ENCODE measurements at regions not wholly inside any gene's neighbourhood (a gene's known extent, or its start where the extent isn't known, plus 50 kb on each side); places are given as distances from the start of the nearest gene placed in this dataset.

DNA sequence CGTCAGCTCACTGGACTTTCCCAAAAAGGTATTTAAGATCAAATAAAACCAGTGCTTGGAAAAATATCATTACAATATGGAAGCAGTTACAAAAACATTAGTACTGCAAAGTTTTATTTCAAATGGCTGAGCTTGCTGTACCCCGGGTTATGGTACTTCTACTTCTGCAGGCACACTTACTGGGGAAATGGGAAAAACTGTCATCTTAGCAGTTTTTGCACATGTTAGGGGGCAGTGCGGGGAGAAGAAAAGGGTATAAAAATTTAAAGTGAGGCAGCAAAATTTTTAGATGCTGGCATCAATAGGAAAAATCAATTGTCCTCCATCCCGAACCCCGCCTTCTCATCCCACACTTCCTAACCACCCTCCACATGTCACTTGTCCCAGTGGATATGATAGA is 133.4 kb downstream of the ATG4C start:
- no peak for DNase-seq

DNA sequence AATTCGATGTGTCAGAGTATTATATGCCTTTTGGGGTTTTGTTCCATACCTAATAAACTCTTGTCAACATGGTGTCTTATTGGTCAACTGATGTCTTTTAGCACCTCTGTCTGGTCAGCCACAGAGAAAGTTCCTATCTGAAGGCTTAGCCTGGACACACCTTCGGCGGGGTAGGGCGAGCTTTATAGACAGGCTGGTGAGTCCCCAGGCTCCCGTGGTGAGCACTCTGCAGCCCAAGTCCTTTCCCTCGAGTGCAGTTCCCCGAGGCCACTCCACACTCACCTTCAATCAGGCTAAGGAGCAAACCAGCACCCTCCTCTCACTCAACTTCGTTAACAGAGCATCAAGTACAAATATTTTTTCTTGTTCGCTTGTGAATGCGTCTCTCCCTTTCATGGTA is 133.9 kb downstream of the ATG4C start:
- no peak for DNase-seq

DNA sequence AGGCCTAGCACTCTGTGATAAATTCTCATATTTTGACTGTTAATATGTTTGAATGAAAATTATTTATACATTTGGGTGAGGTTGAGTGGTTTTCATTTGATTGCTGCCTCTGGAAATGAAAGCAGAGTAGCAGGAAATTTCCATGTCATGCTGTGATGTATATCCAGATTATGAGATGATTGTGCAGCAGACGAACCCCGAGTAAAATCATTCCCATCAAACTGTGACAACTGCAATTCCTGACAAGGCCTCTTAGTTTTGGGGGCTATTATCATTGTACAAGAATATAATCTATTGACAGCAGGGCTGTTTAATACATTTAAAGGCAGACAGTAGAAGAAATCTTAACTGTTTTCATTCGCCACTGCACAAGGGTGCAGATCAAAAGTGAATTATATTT is 134.8 kb downstream of the ATG4C start:
- no peak for DNase-seq

DNA sequence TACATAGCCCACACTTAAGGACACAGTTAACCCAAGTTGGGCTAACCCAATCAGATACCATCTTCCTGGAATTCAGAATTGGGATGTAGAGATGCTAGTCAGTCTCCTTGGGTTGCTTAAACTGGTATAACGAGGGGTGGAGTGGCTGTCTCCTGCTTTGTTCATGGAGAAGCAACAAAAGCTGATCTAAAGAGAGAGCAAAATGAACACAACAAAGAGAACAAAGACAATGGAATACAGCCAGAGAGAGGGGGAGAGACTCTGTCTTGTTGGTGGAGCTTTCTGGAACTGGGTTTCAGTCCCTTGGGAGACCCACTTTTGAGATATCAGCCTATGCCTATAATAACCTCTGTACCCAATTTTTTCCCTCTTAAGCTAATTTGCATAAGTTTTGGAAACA is 138.1 kb downstream of the ATG4C start:
- DNase-seq = no peak

DNA sequence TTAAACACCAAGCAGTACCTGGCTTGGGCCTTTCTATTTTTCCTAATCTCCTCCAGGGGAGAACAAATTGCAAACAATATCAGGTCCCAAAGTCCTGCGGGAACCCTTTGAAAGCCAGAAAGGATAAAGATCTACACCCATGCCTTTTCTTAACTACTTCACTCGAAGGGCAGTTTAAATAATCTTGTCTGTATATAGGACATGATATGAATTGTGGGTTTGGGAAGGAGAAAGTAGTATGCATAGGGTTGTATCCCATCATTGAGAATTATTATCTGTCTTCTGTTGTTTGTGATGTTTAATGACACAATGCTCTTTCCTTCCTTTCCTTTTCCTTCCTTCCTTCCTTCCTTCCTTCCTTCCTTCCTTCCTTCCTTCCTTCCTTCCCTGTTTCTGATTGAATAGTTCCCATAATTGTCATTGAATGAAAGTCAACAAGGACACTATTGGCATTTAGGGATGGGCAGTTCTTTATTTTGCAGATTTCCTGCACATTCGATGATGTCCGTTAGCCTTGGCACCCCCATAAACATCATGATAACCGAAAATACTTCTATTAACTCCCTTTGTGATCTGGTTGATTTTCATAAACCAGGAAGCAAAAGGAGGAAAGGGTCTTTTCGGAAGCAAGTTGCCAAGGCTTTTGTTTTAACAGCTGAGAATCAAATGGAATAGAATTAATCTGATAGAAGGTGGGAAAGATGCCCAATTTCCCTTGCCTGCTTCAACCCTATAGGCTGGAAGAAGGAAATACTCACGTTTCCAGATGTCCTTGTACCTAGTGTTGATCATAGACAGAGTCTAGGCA is 141.3 kb downstream of the ATG4C start:
- no peak for DNase-seq

GRCh38 chr1:62926681-62927252 is 142.8 kb downstream of the ATG4C start:
- no peak for DNase-seq

GRCh38 chr1:62928885-62929284 is 145.0 kb downstream of the ATG4C start:
- DNase-seq = no peak

- DNase-seq = no peak
Observed at GRCh38 chr1:62937634-62938296, 153.8 kb downstream of the ATG4C start.

- DNase-seq = no peak
Observed at GRCh38 chr1:62941780-62942179, 157.8 kb downstream of the ATG4C start.

DNA sequence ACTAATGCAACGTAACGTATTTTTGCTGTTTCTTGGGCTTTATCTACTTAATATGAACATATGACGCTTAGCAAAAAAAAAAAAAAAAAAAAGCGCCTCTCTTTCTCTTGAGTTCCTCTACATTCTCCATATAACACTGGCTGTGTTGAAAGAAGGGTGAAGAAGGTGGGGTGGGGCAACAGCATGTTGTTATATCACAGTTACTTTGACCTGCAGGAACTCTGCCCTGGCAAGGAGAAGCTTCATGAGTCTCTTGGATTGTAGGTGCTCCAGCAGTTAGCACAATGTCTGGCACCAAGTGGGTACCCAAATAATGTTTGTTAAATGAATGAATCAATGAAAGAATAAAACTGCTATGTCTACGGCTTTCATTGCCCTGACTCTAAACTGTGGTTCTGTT is 162.6 kb downstream of the ATG4C start:
- no peak for DNase-seq

DNA sequence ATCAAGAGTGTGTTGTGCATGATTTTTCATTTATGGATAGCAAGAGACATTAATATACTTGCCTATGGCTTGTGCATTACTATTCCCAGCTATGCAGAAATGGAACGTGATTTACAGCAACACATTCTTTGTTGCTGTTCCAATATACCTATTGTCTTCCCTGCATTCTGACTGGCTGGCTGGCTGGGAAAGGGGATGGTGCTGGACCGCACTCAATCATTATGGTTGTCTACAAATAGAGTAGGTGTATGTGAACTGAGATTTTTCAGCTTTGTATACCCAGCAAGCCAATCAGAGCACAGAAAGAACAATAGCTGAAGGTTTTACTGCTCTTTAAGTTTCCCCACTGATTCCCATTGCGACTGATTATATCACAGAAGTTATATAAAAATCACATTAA is 167.5 kb downstream of the ATG4C start:
- DNase-seq = no peak

DNA sequence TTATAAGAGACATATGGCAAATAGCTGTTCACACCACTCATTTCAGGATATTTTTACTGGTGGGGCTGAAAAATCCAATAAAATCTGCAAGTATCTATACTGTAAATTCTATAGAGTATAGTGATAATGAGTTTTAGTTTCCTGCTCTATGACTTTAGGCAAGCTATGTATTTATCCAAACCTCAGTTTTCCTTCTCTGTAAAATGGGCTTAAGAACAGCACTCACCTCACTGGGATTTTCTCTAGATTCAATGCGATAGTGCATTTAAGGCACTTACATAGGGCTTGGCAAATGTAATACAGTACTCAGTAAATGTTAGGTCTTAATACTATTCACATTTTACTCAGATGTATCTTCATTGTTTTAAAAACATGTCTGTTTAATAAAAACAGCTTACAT is 168.7 kb downstream of the ATG4C start:
- no peak for DNase-seq

- DNase-seq = peak; percentile 42
Observed at GRCh38 chr1:62953633-62954032, 169.7 kb downstream of the ATG4C start.

DNA sequence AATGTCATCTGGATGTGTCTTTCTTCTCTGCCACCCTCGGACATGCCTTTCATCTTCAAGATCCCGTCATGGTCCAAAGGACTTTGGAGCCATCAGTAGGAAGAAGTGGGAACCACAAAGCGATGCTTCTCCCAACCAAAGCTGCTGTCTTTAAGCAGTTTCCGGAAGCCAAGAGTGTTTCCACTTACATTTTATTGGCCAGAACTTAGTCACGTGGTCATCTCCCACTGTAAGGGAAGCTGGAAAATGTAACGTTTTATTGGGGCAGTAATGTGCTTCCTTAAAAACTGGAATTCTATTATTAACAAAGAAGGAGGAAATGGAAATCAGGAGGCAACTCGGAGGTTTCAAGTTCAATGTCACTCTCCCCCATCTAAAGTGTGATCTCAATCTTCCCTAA is 170.8 kb downstream of the ATG4C start:
- no peak for DNase-seq

- DNase-seq = no peak
Observed at GRCh38 chr1:62955666-62956065, 171.7 kb downstream of the ATG4C start.

- DNase-seq = peak; percentile 49
Observed at GRCh38 chr1:62962014-62962812, 178.3 kb downstream of the ATG4C start.

DNA sequence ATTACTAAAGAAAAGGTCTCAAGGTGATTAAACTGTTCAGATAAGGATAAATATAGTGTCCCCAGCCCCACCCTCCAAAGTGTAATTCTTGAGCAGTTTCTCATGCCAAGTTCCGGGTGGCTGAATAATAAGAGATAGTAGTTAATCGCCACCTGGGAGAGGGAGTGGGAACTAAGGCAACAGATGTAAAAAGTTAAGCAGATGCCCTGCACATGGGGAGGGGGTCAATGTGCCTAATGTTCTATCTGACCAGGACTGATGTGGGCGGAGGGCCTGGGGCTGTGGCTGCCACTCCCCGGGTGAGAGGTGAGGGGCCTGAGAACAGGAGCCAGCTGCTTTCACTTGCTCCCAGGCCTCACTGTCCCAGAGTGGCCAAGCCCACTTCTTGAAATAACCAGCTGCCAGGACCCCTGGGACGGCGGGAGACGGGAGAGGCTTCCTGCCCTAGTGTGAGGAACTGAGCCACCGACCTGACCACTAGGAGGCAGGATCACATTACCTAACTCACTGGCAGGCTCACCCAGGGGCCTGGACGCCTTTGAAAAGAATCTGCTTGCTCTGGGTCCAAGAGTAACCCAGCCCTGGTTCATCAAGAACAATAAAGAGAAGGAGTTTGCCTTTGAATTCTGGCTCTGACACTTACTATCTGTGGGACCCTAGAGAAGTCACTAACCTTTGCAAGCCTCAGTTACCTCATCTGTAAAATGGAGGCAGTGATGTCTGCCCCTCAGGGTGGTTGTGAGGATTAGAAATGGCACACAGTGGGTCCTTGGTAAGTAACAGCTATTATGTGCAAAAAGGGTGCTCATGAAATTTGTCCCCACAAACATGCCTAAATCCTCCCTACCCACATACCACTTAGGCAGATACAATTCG is 179.2 kb downstream of the ATG4C start:
- DNase-seq = peak; percentile 80

GRCh38 chr1:62964141-62964540 is 180.2 kb downstream of the ATG4C start:
- DNase-seq = no peak

DNA sequence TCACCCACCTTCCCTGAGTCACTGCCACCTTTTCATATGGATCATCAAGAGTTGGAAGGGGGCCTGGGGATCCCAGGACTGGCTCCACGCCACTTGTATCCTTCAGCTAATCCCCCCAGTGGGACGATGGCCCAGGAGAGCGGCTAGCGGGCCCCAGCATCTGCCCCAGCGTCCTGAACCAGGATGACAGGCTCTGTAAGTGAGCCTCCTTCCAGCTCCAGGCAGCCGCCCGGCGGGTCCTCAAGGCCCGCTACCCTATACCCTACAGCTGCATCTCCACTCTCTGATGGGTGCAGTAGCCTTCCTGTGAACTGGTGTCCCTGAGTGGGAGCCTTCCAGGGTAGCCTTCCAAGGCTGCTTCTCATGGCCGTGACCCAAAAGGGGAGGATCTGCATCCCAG is 183.1 kb downstream of the ATG4C start:
- DNase-seq = no peak

DNA sequence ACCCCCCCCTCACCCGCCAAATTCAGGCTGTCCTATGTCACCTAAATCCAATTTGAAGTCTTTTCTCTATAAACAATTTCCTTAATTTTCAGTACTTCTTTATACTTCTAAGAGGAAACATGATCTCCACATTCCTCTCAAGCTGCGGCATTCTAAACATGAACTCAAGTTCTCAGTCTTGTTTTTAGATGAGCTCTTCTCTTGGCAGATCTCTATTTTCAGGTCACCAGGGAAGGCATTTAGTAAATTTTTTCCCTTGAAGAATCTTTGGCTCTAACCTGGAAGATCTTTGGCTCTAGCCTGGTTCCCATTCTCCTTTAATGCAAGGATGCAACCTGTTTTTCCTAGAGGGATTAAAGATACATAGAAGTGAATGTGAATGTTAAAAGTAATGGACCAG is 193.4 kb downstream of the ATG4C start:
- peak; percentile 31 for DNase-seq

DNA sequence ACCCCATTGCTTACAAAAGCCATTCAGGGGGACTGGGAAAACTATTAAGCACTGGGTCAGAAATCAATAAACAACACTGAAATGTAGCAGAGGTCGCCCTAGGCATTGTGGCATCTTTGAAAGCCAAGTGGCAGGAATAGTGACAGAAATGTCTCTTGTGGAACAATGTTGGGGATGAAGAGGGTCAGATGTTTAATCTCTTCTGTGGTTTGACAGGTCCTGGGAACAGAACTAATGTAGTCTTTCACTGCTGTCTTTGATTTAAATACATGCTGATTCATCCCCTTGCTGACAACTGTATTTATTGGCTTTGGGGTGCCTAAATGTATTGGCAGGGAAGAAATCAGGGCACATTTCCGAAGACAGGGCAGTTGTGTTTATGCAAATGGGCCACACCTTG is 194.8 kb downstream of the ATG4C start:
- DNase-seq = peak; percentile 25

GRCh38 chr1:62981434-62981833 is 197.5 kb downstream of the ATG4C start:
- no peak for DNase-seq

Data from eye (tissue), 1 donor.